ENCODE measurements at regions not wholly inside any gene's neighbourhood (a gene's known extent, or its start where the extent isn't known, plus 50 kb on each side); places are given as distances from the start of the nearest gene placed in this dataset.

- H3K36me3 ChIP-seq: no peaks in the 10 kb centered on the region
- no peak for TF ChIP-seq POLR2A (IDR thresholded peaks at IDR 0.05)
- no peak overlapping the region for H3K27ac ChIP-seq
- peaks cover 0 to 5% (median 0%) of the 10 kb centered on the region in 4 donors for H3K9me3 ChIP-seq
- H3K4me1 ChIP-seq: no peaks in the 10 kb centered on the region
- H3K27me3 ChIP-seq: no peaks in the 10 kb centered on the region
- no peak for DNase-seq
- H3K4me3 ChIP-seq: no peak overlapping the region
Observed at GRCh38 chr6:140039364-140039763, 664.9 kb upstream of the CITED2 start.

- H3K9me3 ChIP-seq: peaks cover 0 to 5% (median 0%) of the 10 kb centered on the region in 4 donors
- TF ChIP-seq POLR2A (IDR thresholded peaks at IDR 0.05) (no peak), CTCF (IDR thresholded peaks at IDR 0.05) (no peak)
- H3K27me3 ChIP-seq: no peaks in the 10 kb centered on the region
- H3K4me3 ChIP-seq: no peak overlapping the region
- H3K27ac ChIP-seq: no peak overlapping the region
- no peaks in the 10 kb centered on the region for H3K36me3 ChIP-seq
- H3K4me1 ChIP-seq: no peaks in the 10 kb centered on the region
- no peak for DNase-seq
Observed at GRCh38 chr6:140036196-140036595, 661.7 kb upstream of the CITED2 start.

- DNase-seq: no peak
Observed at GRCh38 chr6:140032189-140032588, 657.7 kb upstream of the CITED2 start.

GRCh38 chr6:140029551-140029950 lies 655.1 kb upstream of the CITED2 start:
- H3K4me3 ChIP-seq: no peak overlapping the region
- H3K9me3 ChIP-seq: no peaks in the 10 kb centered on the region
- no peak overlapping the region for H3K27ac ChIP-seq
- no peaks in the 10 kb centered on the region for H3K27me3 ChIP-seq
- H3K36me3 ChIP-seq: no peaks in the 10 kb centered on the region
- H3K4me1 ChIP-seq: no peaks in the 10 kb centered on the region
- TF ChIP-seq CTCF (IDR thresholded peaks at IDR 0.05) (no peak), POLR2A (IDR thresholded peaks at IDR 0.05) (no peak)
- DNase-seq: no peak

More at GRCh38 chr6:140032189-140032588, 657.7 kb upstream of the CITED2 start:
- no peaks in the 10 kb centered on the region for H3K27me3 ChIP-seq
- H3K27ac ChIP-seq: no peak overlapping the region
- TF ChIP-seq CTCF (IDR thresholded peaks at IDR 0.05) (no peak), POLR2A (IDR thresholded peaks at IDR 0.05) (no peak)
- H3K4me3 ChIP-seq: no peak overlapping the region
- H3K36me3 ChIP-seq: no peaks in the 10 kb centered on the region
- no peaks in the 10 kb centered on the region for H3K4me1 ChIP-seq
- peaks cover 0 to 5% (median 0%) of the 10 kb centered on the region in 4 donors for H3K9me3 ChIP-seq

- DNase-seq: no peak
- Histone ChIP-seq H3K9me3 (no peaks in the 10 kb centered on the region), H3K4me1 (no peaks in the 10 kb centered on the region), H3K27ac (no peak overlapping the region), H3K4me3 (no peak overlapping the region), H3K27me3 (no peaks in the 10 kb centered on the region), H3K36me3 (no peaks in the 10 kb centered on the region)
- TF ChIP-seq CTCF (IDR thresholded peaks at IDR 0.05): no peak
- TF ChIP-seq POLR2A (IDR thresholded peaks at IDR 0.05): no peak
Observed at GRCh38 chr6:140027219-140027618, 652.8 kb upstream of the CITED2 start.

- H3K4me1 ChIP-seq: no peaks in the 10 kb centered on the region
- no peaks in the 10 kb centered on the region for H3K27me3 ChIP-seq
- H3K4me3 ChIP-seq: no peak overlapping the region
- TF ChIP-seq CTCF (IDR thresholded peaks at IDR 0.05) (no peak), POLR2A (IDR thresholded peaks at IDR 0.05) (no peak)
- no peak overlapping the region for H3K27ac ChIP-seq
- H3K9me3 ChIP-seq: no peaks in the 10 kb centered on the region
- no peaks in the 10 kb centered on the region for H3K36me3 ChIP-seq
- no peak for DNase-seq
Observed at GRCh38 chr6:140026546-140026945, 652.1 kb upstream of the CITED2 start.

Data from Peyer's patch (tissue), 4 donors.